HG02678 (cell line): ENCODE measurements at regions not wholly inside any gene's neighbourhood (a gene's known extent, or its start where the extent isn't known, plus 50 kb on each side); places are given as distances from the start of the nearest gene placed in this dataset.

Source experiments
- ATAC-seq: cut with Tn5 transposase; IDR thresholded peaks from one replicate; pipeline ENCODE4 v1.9.1; 2021; ENCODE audit warnings: mild to moderate bottlenecking, moderate library complexity; ENCODE audit not compliant: unreplicated experiment

DNA sequence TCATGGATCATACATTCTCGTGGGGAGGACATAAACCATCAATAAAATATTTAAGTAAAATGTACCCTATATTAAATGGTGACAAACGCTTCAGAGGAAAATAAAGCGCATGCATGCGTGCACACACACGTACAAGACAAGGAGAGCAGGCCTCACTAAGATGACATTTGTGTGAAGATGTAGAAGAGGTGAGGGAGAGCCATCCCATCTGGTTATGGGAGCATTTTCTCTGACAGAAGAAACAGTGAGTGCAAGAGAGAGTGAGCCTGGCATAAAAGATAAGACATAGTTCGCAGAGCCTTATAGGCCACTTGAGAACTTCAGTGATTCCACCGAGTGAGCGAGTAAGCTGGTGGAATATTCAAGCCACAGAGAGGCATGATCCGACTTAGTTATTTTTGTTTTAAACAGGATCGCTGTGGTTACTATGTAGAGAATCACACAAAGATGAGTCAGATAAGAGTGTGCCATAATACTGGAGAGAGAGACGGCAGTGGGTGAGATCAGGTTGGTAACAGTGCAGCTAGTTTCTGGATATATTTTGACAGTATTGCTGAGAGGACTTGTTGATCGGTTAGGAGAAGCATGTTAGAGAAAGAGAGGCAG, 624.2 kb downstream of the PLPP3 start:
- ATAC-seq: no peak

DNA sequence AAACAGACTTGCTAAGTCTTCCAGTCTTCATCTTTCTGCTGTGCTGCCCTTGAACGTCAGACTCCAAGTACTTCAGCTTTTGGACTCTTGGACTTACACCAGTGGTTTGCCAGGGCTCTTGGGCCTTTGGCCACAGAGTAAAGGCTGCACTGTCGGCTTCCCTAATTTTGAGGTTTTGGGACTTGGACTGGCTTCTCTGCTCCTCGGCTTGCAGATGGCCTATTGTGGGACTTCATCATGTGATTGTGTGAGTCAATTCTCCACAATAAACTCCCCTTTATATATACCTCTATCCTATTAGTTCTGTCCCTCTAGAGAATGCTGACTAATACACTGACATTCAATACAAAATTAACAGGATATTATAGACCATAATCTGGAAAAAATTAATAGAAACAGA, 628.1 kb downstream of the PLPP3 start:
- no peak for ATAC-seq

- no peak for ATAC-seq
Observed at GRCh38 chr1:55947446-55947845, 631.9 kb downstream of the PLPP3 start.

DNA sequence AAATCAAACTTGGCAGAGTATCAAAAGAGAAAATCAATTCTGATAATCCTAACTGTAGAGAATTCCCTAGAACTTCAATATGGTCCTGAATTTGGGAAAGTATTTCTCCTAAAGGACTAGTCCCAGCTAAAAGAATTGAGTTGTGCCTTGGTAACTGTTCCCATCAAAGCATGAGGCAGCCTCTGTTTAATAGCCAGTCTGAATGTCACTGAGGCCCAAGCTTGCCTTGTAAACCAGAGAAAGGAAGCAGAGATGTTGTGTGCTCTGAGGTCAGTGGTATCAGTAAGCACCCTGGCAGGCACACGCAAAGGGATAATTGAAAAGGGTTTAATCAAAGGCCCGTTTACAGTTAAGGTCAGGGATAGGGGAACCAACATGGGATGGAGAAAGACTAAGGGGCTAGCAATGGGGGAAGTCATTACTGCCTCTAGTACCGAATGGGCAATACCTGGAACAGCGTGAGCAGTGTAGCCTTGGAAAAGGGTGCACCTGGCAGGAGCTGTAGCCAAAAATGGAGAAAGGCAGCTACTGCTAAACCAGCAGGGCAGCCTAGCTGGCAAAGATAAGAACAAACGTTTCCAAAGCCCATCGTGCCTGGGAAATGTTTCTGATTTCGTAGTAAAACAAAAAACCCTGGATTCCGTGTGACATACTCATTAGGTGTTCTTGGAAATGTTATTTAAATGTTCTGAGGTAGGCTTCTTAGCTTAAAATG, 635.5 kb downstream of the PLPP3 start:
- no peak for ATAC-seq

DNA sequence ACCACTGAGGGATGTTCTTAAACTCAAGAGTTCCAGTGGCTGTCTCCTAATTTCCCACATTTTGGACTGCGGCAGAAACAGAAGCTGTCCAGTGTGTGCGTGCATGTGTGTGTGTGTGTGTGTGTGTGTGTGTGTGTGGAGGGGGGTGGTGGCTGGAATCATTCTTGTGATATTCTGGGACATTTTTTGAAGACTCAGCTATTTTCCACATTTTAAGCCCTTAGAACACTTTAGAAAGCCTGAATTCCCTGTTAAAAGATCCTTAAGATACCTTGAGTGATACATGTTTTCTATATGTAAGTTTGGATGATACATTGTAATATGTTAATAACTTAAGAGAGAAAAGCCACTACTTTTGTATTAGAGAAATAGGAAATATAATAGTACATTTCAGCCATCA, 636.4 kb downstream of the PLPP3 start:
- ATAC-seq: no peak

GRCh38 chr1:55939866-55940265, 639.5 kb downstream of the PLPP3 start:
- ATAC-seq: no peak

DNA sequence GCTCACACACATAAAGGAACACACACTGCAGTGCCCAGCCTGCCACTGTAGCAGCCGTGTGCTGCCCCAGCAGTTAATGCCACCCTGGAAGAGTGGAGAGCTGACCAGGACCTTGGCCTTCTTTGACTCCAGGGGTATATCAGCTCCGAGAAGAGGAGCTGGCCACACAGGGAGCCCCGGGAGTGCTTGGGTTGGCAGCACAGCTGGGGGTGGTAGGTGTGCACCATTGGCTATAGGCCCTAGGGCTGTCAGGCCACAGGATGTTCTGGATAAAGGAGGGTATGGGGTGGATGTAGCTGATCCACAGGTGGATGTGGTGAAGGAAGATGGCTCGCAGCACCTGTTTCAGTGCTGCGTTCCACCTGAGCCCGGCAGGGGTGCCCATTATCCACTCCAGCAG, 640.5 kb downstream of the PLPP3 start:
- no peak for ATAC-seq

GRCh38 chr1:55938376-55938850, 641.0 kb downstream of the PLPP3 start:
- ATAC-seq: no peak

DNA sequence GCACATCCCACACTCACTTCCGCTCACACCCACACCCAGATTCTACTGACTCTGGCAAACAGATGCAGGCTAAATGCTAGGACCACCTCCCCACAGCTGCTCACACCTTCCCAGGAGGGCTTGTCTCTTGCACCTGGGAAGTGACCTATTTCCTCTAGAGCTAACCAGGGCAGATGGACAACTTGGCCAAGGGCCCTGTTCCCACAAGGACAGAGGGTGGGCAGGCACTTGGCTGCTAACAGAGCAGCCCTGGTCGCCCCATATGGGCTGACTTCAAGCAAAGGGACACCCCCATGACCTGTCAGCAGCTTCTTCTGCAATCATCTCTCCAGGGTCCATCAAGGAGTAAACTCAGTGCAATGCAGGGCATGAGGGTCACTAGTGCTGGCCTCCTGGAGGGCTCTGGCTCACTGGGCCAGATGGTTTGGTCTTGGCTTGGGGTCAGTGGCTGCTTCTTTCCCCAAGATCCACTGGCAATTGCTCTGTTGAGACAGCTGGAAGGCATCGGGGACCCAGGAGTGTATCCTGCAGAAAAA, 641.5 kb downstream of the PLPP3 start:
- no peak for ATAC-seq

DNA sequence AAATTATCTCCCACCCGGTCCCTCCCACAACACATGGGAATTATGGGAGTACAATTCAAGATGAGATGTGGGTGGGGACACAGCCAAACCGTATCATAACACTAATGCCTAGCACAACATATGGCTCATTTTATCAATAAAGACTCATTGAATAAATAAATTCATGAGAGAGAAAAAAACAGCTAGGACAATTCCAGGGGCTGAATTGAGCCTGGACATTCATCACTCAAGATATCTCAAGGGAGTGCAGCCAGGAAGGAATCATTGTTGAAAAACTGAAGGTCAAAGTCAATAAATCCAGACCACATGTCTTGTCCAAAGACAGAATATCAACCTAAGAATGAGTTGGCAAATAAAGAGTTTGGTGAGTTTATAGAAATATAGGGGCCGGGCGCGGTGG, 644.1 kb downstream of the PLPP3 start:
- no peak for ATAC-seq

DNA sequence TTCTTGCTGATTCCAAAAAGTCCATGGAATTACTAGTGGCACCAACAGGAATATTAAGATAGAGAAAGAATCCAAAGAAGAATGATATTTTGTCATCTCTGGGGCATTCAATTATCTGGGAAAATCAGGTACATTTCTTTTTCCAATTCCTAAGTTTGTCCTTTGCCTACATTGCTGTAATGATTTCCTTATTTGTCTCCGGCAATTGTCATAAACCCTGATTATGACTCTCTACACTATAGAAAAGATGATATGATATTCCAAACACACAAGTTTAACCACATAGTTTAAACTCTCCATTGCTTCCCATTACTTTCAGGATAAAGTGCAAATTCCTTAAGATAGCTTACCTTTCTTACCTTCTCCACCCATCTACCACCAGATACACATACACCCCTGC, 647.0 kb downstream of the PLPP3 start:
- ATAC-seq: no peak

DNA sequence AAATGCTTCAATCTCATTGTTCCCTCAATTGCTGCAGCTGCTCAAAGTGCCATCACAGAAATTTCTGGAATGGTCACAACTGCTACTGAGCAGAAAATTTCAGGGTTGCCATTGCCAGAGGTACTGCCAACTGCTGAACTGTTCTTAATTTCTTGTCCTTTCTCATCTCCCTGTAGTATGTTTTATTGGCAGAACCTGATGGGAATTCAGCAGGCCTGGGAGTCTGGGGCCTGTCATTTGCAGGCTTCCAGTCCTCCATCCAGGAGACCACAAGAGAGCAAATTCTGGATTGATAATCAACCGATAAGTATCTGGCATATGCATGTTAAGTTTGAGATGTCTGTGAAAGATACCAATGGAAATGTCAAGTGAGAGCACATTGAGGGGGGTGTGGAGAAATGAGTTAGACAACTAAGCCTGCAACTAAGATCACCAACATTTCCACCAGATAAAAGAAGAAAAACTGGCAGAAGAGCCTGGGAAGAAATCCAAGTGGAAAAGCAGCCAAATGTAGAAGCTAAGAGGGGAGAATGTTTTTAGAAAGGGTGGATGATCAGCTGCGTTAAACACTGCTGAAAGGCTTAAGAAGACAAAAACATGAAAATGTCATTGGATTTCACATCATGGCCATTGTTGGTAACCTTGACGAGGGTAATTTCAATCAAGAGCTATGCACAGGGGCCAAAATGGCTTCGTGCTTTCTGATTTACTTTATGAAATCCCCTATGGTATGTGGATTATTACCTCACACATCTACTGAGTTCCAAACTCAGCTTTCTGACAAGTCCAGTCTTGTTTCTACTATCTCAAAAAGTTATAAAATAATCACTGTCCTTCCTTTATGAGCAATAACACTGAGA, 648.1 kb downstream of the PLPP3 start:
- ATAC-seq: no peak

GRCh38 chr1:55929652-55930051, 649.7 kb downstream of the PLPP3 start:
- ATAC-seq: no peak

- ATAC-seq: no peak
Observed at GRCh38 chr1:55928576-55928975, 650.8 kb downstream of the PLPP3 start.

GRCh38 chr1:55927702-55928290, 651.6 kb downstream of the PLPP3 start:
- no peak for ATAC-seq

DNA sequence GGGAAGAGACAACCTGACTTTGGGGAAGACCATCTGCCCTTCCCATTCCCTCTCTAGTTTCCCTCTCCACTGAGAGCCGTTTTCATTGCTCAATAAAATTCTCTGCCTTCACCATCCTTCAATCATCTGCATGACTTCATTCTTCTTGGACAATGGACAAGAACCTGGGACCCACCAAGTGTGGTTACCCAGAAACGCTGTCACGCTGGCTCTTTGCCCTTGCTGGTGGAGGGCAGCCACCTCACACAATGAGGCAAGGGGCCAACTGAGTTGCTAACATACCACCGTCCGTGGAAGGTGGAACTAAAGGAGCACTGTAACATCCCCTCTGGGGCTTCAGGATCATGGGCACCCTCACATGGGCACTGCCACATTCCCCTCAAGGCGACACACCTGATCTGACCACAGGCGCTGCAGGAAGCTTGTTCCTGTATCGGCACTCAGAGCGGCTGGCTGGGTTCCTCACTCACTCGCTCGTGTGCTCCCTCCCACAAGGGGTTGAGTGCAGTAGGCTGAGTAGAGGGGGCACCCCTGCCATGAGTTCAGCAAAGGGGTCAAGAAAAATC, 652.4 kb downstream of the PLPP3 start:
- no peak for ATAC-seq

- no peak for ATAC-seq
Observed at GRCh38 chr1:55916907-55917306, 662.5 kb downstream of the PLPP3 start.

DNA sequence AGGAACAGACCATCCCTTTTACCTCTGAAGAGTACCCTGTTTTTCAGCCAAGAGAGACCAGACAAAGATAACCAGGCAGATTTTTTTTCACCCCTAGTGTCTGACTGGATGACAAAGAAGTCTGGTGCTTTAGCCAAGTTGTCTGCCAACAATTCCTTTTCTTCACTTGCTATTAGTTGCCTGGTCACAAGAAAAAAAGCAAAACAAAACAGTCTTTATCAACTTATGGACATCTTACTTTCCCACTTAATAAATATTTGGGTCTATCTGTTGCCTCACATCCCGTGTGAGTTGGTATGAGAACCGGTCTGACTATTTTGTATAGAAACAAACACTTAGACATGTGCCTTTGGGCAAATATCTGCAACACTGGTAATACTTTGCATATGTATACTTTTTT, 662.9 kb downstream of the PLPP3 start:
- ATAC-seq: no peak

DNA sequence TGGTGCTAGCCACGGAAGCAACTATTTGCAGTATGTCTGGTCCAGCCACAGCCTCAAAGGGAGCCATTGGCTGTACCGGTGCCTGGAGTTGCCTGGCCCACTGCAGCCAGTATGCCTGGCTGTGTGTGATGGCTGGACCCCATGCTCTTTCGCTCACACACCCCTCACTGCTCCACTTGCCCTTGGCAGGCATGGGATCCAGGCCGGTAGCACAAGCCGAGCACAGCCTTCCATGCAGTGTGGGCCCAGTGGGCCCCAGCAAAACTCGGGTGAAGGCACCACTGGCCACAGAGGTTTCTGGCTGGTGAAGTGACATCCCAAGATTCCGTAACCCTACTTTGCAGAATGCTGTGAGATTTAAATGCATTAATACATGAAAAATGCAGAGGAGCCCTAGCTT, 665.8 kb downstream of the PLPP3 start:
- ATAC-seq: no peak

GRCh38 chr1:55912438-55912837, 666.9 kb downstream of the PLPP3 start:
- no peak for ATAC-seq

GRCh38 chr1:55904541-55904940, 674.8 kb downstream of the PLPP3 start:
- no peak for ATAC-seq
